ENCODE measurements at regions not wholly inside any gene's neighbourhood (a gene's known extent, or its start where the extent isn't known, plus 50 kb on each side); places are given as distances from the start of the nearest gene placed in this dataset.

- Histone ChIP-seq H4K8ac (replicated peaks; ENCODE audit: insufficient read length, low read depth, low read length) (no peak overlapping the region), H3K4me1 (ENCODE audit: insufficient read depth, low read length) (no peaks in the 10 kb centered on the region), H3K9me3 (ENCODE audit: control insufficient read depth, low read depth, low read length) (no peaks in the 10 kb centered on the region), H3K27me3 (ENCODE audit: insufficient read depth, low read length) (no peaks in the 10 kb centered on the region), H2BK5ac (ENCODE audit: insufficient read length, low read length) (no peak overlapping the region), H3K23ac (ENCODE audit: insufficient read length, low read depth, low read length) (no peak overlapping the region), H3K4ac (ENCODE audit: low read depth, low read length) (no peak overlapping the region), H3K18ac (ENCODE audit: insufficient read length, low read depth, low read length) (no peak overlapping the region), H3K14ac (ENCODE audit: insufficient read depth, low read length) (no peak overlapping the region), H2BK20ac (ENCODE audit: low read depth, low read length, poor library complexity, severe bottlenecking) (no peak overlapping the region), H3K9ac (ENCODE audit: extremely low read depth, insufficient read length, low read length) (no peak overlapping the region), H2BK15ac (ENCODE audit: low read depth, low read length) (no peak overlapping the region), H3K79me1 (ENCODE audit: insufficient read depth, low read depth, low read length, poor library complexity, severe bottlenecking) (no peaks in the 10 kb centered on the region), H3K27ac (ENCODE audit: insufficient read length, low read depth, low read length) (no peak overlapping the region), H2BK120ac (ENCODE audit: low read depth, low read length, poor library complexity, severe bottlenecking) (no peak overlapping the region), H3K4me2 (ENCODE audit: insufficient read depth, insufficient read length, low read length) (no peak overlapping the region), H3T11ph (ENCODE audit: low read length) (no peak overlapping the region), H4K91ac (ENCODE audit: insufficient read length, low read depth, low read length) (no peak overlapping the region), H2AFZ (ENCODE audit: low read length) (no peak overlapping the region), H2BK12ac (ENCODE audit: insufficient read length, low read depth, low read length) (no peak overlapping the region), H3K56ac (ENCODE audit: insufficient read length, low read depth, low read length) (no peak overlapping the region), H2AK5ac (ENCODE audit: insufficient read length, low read length) (no peak overlapping the region), H3K79me2 (ENCODE audit: insufficient read depth, low read length) (no peaks in the 10 kb centered on the region), H3K23me2 (ENCODE audit: insufficient read length, low read depth, low read length, poor library complexity, severe bottlenecking) (no peaks in the 10 kb centered on the region), H4K20me1 (ENCODE audit: control insufficient read depth, insufficient read depth, insufficient read length) (no peaks in the 10 kb centered on the region), H4K5ac (ENCODE audit: insufficient read length, low read depth, low read length) (no peak overlapping the region)
- no peaks in the 10 kb centered on the region for H3K9me3 Mint-ChIP-seq
- no peaks in the 10 kb centered on the region for H3K36me3 Mint-ChIP-seq (ENCODE audit: insufficient read depth in 1 of 3, low read depth in 3 of 3)
- DNase-seq, result no peak
- no CpG with 5 or more reads among the region's 1 CpG for WGBS (ENCODE audit: extremely low coverage, insufficient read length, low lambda C conversion rate)
- no peaks in the 10 kb centered on the region; the same call in 1 of the 2 replicates for H3K27me3 Mint-ChIP-seq (ENCODE audit: low read depth)
- H3K4me3 Mint-ChIP-seq, result no peak overlapping the region
- no peak overlapping the region for H3K27ac Mint-ChIP-seq
- no peak for TF ChIP-seq CTCF (conservative IDR thresholded peaks at IDR 0.05)
- H3K4me1 Mint-ChIP-seq, result no peaks in the 10 kb centered on the region
Measured at GRCh38 chr2:13543550-13543949, 826.8 kb downstream of the TRIB2 start.
